IMR-90 (cell line): ENCODE measurements at regions not wholly inside any gene's neighbourhood (a gene's known extent, or its start where the extent isn't known, plus 50 kb on each side); places are given as distances from the start of the nearest gene placed in this dataset.

ENCODE experiments used
- BHLHE40 ChIP-seq: fragments of 150-350 bp; IDR thresholded peaks from 2 replicates; pipeline ENCODE4 v1.6.1; 2016; ENCODE audit warnings: mild to moderate bottlenecking, low read depth, low read length
- CEBPB ChIP-seq: IDR thresholded peaks from 2 replicates; pipeline ENCODE4 v1.6.1; 2012; ENCODE audit warnings: low read depth, low read length, improper control_type of control experiment
- MAZ ChIP-seq: IDR thresholded peaks from 2 replicates; pipeline ENCODE4 v1.6.1; 2012; ENCODE audit warnings: low read depth, mild to moderate bottlenecking, low read length, improper control_type of control experiment, moderate library complexity, borderline replicate concordance
- MXI1 ChIP-seq: IDR thresholded peaks from 2 replicates; pipeline ENCODE4 v1.6.1; 2012; ENCODE audit warnings: low read depth, mild to moderate bottlenecking, low read length, moderate library complexity, borderline replicate concordance
- NFE2L2 ChIP-seq: fragments of 150-350 bp; IDR thresholded peaks from 2 replicates; pipeline ENCODE4 v1.6.1; 2016; ENCODE audit warnings: low read depth, mild to moderate bottlenecking, low read length
- POLR2A ChIP-seq: IDR thresholded peaks from 2 replicates; pipeline ENCODE4 v1.6.1; 2012; ENCODE audit warnings: mild to moderate bottlenecking, low read depth, low read length
- RAD21 ChIP-seq: IDR thresholded peaks from 2 replicates; pipeline ENCODE4 v1.6.1; 2012; ENCODE audit warnings: low read length, improper control_type of control experiment
- RCOR1 ChIP-seq: IDR thresholded peaks from 2 replicates; pipeline ENCODE4 v1.6.1; 2012; ENCODE audit warnings: mild to moderate bottlenecking, low read length, improper control_type of control experiment; ENCODE audit not compliant: insufficient replicate concordance
- RFX5 ChIP-seq: IDR thresholded peaks from 2 replicates; pipeline ENCODE4 v1.8.0; 2012; ENCODE audit warnings: low read depth, mild to moderate bottlenecking, low read length, moderate library complexity
- SMC3 ChIP-seq: fragments of 150-350 bp; IDR thresholded peaks from 2 replicates; pipeline ENCODE4 v1.6.1; 2016; ENCODE audit warnings: low read depth, mild to moderate bottlenecking, antibody characterized with exemption, low read length, moderate library complexity
- TF ChIP-seq, protein P1 (sequence below): conservative IDR thresholded peaks from 2 replicates; pipeline ENCODE4 v1.5.1; 2012; ENCODE audit warnings: mild to moderate bottlenecking, low read depth, low read length, improper control_type of control experiment
- TF ChIP-seq, protein P2 (sequence below): fragments of 150-350 bp; IDR thresholded peaks from 2 replicates; pipeline ENCODE4 v1.6.1; 2016; ENCODE audit warnings: low read depth, mild to moderate bottlenecking, low read length, moderate library complexity, borderline replicate concordance
- TF ChIP-seq, protein P3 (sequence below): fragments of 150-350 bp; IDR thresholded peaks from 2 replicates; pipeline ENCODE4 v1.6.1; 2017; ENCODE audit warnings: mild to moderate bottlenecking, antibody characterized with exemption, low read length, low read depth

DNA sequence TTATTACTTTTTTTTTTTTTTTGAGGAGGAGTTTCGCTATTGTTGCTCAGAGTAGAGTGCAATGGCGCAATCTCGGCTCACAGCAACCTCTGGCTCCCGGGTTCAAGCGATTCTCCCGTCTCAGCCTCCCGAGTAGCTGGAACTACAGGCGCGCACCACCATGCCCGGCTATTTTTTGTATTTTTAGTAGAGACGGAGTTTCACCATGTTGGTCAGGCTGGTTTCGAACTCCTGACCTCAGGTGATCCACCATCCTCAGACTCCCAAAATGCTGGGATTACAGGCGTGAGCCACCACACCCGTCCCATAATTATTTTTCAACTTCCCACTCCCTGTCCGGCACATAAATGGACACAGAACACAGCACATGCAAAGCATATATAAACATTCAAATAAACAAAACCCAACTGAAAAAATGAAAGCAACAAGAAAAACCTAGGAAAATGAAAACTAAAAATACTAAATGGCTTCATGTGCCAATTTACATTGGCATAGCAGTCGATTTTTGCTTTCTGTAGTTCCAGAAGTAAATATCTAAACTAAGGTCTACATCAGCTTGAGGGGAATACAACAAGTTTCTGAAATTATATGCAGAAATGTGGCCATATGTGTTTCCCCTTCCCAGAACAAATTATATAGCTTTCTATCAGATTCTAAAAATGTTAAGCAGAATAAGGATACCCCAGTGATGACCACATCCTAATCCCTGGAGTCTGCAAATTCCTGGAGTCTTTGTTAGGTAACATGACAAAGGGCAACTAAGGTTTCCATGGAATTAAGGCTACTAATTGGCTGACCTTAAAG is 113.9 kb downstream of the HFE start:
- TF ChIP-seq, protein P1, sequence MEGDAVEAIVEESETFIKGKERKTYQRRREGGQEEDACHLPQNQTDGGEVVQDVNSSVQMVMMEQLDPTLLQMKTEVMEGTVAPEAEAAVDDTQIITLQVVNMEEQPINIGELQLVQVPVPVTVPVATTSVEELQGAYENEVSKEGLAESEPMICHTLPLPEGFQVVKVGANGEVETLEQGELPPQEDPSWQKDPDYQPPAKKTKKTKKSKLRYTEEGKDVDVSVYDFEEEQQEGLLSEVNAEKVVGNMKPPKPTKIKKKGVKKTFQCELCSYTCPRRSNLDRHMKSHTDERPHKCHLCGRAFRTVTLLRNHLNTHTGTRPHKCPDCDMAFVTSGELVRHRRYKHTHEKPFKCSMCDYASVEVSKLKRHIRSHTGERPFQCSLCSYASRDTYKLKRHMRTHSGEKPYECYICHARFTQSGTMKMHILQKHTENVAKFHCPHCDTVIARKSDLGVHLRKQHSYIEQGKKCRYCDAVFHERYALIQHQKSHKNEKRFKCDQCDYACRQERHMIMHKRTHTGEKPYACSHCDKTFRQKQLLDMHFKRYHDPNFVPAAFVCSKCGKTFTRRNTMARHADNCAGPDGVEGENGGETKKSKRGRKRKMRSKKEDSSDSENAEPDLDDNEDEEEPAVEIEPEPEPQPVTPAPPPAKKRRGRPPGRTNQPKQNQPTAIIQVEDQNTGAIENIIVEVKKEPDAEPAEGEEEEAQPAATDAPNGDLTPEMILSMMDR, result no peak
- TF ChIP-seq MXI1 (no peak), RAD21 (no peak), POLR2A (no peak), RFX5 (no peak), SMC3 (no peak), CEBPB (no peak), MAZ (no peak), NFE2L2 (no peak), BHLHE40 (no peak), RCOR1 (no peak)
- TF ChIP-seq, protein P2, sequence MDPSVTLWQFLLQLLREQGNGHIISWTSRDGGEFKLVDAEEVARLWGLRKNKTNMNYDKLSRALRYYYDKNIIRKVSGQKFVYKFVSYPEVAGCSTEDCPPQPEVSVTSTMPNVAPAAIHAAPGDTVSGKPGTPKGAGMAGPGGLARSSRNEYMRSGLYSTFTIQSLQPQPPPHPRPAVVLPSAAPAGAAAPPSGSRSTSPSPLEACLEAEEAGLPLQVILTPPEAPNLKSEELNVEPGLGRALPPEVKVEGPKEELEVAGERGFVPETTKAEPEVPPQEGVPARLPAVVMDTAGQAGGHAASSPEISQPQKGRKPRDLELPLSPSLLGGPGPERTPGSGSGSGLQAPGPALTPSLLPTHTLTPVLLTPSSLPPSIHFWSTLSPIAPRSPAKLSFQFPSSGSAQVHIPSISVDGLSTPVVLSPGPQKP, result no peak
- TF ChIP-seq, protein P3, sequence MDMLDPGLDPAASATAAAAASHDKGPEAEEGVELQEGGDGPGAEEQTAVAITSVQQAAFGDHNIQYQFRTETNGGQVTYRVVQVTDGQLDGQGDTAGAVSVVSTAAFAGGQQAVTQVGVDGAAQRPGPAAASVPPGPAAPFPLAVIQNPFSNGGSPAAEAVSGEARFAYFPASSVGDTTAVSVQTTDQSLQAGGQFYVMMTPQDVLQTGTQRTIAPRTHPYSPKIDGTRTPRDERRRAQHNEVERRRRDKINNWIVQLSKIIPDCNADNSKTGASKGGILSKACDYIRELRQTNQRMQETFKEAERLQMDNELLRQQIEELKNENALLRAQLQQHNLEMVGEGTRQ, result no peak
